Jurkat, Clone E6-1 (cell line): ENCODE measurements at regions not wholly inside any gene's neighbourhood (a gene's known extent, or its start where the extent isn't known, plus 50 kb on each side); places are given as distances from the start of the nearest gene placed in this dataset.

Experiments
- DNase-seq: peaks from one replicate; pipeline ENCODE4 v3.0.0-alpha.2; 2011; ENCODE audit warnings: low read depth, low spot score
- H3K4me3 ChIP-seq: 2 replicates; pipeline ENCODE4 v1.5.1; 2011; ENCODE audit warnings: mild to moderate bottlenecking, low read length, control low read depth, moderate library complexity

DNA sequence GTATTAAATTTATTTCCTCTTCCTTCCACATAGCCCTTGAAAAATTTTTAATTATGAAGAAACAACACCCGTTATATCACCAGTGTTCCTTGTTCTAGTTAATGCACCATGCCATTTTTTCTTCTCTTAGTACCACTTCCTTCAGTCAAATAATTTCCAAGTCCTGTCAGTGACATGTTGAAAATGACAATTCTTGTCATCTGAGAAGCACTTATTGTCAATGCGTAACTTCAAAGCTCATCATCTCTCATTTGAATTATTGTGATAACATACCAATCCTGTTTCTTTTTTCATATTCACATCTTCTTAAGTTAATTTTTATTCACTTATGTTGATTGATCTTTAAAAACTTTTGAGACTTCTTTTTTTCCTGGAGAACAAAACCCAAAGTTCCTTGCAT is 320.4 kb downstream of the ASXL3 start:
- no peak overlapping the region for H3K4me3 ChIP-seq
- DNase-seq = no peak

DNA sequence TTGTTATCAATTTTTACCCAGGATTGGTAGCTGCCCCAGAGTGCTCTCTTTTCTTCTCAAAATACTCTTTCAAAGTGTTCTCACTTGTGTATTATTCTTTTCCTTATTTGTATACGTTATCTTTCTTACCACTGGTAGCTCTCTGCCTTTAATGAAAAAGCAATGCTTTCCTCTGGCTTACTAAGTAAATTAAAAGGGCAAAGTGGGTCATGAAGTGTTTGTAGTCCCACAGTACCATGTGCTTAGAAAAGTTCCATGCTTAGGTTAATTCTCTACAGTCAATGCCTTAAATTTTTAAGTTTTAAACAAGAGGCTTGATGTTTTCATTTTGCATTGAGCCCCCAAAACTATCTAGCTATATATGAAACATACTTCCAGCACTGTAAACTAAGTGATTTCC is 300.2 kb downstream of the ASXL3 start:
- no peak for DNase-seq

DNA sequence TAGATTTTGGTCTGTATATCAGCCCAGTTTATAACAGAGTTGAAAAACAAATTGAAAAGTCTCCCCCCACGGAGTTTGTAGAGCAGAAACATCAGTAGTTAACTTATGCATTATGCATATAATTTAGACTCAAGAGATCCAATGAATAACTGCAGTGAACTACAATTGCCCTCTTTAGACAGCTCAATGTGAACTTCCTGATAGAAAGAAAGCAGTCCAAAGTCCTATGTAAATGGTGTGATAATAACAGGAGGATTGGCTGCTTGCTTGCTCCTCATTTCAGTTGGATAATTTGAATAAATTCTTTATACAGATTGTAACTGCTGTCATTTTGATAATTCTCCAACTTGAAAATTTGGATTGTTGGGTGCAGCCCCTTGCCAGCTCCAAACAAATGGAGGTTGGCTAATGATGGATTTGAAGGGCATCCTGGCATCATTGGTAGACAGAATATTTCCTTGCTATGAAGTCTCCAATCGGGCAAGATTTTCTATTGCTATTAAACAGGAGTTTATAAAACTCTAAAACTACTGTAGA is 297.1 kb downstream of the ASXL3 start:
- no peak overlapping the region for H3K4me3 ChIP-seq
- DNase-seq = no peak

More for the DNA sequence above, 300.2 kb downstream of the ASXL3 start:
- H3K4me3 ChIP-seq = no peak overlapping the region

DNA sequence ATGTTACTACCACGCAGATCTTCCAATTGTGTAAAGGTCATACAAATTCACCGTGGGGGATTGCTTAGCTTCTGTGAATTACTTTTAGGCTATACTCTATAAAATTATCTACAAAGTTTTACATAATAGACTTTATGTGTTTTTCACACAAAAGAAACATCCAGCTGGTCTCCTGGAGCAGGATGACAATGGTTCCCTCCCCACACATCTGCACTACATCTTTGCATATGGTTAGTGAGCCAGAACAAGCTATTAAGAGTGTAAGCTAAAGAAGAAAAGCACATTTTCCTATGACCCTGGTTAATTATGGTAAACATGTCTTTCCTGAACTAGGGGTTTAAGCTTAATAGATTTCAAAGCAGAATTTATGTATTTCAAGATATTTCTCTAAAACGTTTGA is 295.1 kb downstream of the ASXL3 start:
- H3K4me3 ChIP-seq = no peak overlapping the region
- DNase-seq = no peak

DNA sequence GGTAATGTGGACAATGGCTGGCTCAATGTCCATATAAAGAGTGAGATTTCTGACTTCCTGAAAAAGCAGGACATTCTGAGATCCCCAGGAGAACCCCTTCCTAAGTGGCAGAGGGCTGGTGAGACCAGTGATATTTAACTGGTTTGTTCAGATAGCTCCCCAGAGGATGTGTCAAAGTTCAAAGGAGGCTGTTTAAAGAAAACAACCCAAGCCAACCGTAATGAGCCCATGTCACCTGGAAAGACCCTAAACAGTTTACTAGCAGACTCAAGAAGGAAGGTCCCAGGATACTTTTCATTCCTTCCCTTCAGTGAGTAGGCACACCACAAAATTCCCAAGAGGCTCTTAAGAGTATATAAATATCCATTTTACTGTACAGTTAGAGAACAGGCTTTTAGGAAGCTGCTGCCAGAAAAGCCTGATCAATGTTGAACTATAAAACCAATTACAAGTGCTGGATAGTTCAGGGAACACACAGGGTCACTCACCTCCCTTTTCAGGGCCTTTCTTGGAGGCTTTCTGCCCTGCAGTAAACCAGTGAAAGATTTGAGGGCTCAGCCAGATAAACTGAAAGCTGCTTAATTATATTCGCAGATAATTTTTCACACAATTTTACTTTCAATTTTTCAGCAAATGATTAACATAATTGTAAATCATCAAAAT is 293.5 kb downstream of the ASXL3 start:
- no peak for DNase-seq
- H3K4me3 ChIP-seq = no peak overlapping the region

DNA sequence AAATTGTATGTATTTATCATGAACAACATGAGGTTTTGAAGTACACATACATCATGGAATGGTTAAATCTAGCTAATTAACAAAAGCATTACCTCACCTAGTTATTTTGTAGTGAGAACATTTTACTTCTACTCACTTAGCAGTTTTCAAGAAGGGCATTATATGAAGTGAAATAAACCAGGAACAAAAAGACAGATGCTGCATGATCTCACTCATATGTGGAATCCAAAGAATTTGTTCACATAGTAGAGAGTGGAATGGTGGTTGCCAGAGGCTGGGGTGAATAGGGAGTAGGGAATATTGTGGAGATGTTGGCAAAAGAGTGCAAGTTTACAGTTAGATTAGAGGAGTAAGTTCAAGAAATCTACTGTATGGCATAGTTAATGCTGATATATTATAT is 292.0 kb downstream of the ASXL3 start:
- no peak overlapping the region for H3K4me3 ChIP-seq
- DNase-seq = no peak

DNA sequence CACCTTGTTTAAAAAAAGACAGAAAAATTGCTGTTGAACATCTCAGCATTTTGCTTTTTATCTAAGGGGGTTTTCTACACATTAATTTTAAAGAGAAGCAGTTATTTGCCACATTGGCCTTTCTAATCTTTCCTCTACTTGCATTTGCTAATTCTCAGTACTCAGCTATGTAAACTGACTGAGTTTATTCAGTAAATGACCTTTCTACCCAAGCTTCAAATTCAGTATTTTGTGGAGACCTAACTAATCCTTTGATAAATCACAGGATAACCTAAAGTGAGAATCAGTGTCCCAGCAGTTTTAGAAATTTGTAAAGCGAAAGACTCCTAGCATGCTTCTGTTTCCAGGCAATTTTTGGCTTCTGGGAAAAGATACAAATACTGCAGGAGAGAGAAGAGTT is 288.4 kb downstream of the ASXL3 start:
- no peak overlapping the region for H3K4me3 ChIP-seq
- no peak for DNase-seq

DNA sequence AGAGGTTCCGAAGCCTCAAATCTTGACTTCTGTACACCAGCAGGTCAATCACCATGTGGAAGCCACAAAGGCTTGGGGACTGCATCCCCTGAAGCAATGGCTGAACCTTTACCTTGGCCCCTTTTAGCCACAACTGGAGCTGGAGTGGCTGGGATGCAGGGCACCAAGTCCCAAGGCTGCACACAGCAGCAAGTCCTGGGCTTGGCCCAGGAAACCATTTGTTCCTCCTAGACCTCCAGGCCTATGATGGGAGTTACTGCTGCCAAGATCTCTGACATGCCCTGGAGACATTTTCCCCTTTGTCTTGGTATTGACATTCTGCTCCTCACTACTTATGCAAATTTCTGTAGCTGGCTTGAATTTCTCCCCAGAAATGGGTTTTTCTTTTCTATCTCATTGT is 285.9 kb downstream of the ASXL3 start:
- DNase-seq = no peak
- H3K4me3 ChIP-seq = no peak overlapping the region

DNA sequence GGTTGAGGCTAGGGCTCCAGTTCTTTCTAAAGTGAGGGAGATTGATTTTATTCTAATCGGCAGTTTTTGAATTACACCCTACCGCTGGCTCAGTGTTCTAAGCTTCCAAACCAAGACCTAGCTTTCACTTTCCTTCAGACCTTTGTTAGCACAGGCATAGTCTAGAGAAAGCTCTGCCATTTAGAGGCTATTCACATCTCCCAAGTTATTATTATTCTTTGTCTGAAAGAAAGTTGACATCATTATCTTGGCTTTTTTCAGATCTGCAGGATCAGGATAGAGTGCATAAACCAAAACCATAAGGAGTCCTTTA is 276.8 kb downstream of the ASXL3 start:
- DNase-seq = no peak
- no peak overlapping the region for H3K4me3 ChIP-seq

DNA sequence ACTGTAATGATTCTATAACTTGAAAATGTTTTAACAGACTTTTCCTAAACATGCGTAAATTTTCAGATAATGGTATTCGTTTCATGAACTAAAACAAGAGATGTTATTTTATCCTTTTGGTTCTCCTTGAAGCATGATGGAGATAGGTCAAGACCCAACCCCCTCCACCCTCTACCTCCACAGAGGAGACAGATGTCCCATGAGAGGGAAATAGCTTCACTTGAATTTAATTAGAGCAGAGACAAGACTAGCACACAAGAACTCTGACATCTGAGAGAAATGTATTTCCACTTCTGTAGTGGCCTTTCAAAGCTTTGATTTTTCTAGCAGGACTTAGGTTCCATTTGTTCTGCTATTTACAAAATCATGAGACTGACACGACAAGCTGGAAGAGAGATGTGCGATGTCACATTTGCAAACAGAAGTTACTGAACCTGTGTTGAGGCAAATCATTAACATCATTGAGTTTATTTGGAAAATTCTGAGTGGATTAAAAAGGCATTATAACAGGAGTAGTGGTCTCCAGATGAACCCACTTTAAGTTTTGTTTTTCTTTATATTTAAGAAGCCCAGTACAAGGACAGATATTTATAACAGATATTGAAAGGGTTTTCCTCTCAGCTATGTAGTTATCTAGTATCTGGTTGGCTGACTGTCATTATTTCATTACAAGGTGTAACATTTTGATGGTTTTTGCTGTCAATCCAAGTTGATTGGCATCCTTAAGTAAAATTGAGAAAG is 276.2 kb downstream of the ASXL3 start:
- no peak for DNase-seq
- H3K4me3 ChIP-seq = no peak overlapping the region

DNA sequence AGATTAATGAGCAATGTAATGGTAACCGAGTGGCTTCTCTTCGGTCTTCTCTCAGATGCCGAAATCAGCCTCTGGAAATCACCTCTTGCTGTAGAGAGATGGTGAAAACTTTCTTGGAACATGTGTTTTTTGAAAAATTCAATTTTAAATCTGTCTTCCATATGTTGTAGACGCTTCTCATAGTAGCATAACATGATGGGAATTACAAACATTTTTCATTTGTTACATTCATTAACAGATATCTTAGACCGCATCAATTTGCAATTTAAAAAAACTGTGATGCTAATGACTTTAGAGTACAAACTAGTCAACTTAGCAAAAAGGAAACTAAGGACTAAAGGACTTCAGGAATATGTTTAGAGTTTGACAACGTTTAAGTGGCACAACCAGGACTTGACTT is 275.2 kb downstream of the ASXL3 start:
- DNase-seq = no peak
- no peak overlapping the region for H3K4me3 ChIP-seq

DNA sequence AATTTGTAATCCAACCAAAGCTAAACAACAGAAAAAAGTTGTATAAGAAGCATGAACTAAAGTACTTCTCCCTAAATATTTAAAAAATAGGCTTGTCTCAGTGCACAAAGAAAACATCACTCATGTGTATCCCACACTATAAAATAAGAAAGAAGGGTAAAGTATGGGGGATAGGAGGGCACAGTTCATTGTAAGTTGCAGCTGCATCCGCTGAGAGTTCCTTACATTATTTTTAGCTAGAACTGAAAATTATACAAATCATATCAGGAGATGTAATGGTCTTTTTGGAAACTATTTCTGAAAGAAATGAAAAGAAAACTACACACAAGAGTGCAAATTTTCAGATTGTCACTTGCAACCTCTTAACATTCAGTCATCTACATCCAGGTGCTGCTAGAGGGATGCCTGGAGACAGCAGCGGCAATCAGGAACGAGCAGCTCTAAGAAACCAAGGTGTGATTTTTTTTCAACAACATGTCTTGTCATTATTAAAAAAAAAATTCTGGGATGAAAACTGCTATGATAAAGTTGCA is 273.6 kb downstream of the ASXL3 start:
- no peak for DNase-seq

DNA sequence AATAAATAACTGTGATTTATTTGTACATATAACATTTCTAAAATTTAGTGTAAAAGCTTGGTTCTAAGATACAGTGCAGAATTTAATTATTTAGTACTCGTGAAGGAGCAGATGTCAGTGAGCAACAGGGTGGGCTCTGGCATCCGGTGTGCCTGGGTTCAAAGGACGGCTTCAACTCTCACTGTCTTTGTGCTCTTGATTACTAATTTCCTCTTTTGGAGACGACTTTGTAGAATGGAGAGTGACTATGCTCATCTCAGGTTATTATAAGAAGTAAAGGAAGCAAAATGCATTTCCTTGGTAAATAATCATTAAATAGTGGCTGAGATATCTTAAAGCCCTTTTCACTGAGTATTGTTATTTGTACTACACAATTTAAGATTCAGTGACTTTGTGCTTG is 271.7 kb downstream of the ASXL3 start:
- peak; percentile 7 for DNase-seq
- H3K4me3 ChIP-seq = no peak overlapping the region

More for the DNA sequence above, 273.6 kb downstream of the ASXL3 start:
- H3K4me3 ChIP-seq = no peak overlapping the region

DNA sequence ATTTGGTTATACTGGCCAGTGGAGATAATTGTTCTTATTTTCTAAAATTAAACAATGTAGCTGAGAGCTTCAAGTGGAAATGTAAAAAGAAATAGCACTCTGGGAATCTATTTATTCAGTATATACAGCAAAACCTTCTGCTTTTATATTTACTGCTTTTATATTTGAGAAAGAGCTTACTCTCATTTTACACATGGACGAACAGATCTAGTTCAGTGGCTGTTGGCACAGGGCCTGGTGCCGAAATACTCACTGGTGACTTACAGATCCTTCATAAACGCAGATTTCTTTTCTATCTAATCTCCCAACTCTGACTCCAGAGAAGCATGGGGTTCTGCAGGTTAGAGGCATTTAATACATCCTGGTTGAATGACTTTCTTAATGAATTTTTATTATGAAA is 266.2 kb downstream of the ASXL3 start:
- no peak for DNase-seq
- no peak overlapping the region for H3K4me3 ChIP-seq

DNA sequence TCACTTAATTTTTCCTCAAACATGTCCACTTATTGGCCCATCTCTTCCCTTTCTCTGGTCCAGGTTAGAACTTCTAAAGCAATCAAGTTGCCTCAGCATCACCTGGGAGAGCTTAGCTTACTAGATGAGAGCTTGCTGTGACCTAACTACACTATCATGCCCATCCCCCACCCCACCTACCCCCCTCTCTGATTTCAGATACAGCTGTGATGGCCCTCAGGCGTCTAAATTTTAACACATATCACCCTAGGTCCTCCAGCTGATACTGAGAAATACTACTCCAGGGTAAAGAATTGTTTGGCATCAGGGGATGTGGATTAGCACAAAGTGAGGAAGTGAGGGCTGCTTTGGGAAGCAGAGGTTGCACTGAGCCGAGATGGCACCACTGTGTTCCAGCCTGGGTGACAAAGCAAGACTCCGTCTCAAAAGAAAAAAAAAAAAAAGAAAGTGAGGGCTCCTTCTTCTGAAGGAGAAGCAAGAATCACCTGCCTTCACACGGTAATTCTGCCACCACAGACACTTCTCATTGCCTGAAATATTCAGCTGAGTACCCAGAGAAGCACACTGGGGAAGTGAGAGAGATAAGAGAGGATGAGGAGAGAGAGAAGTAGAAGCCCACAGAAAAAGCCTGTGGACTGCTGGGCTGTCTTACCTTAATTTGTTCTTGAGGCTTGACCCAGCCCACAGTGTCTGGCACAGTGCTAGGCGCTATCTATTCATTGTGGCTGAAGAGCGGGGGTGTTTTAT is 263.4 kb downstream of the ASXL3 start:
- no peak overlapping the region for H3K4me3 ChIP-seq
- no peak for DNase-seq

DNA sequence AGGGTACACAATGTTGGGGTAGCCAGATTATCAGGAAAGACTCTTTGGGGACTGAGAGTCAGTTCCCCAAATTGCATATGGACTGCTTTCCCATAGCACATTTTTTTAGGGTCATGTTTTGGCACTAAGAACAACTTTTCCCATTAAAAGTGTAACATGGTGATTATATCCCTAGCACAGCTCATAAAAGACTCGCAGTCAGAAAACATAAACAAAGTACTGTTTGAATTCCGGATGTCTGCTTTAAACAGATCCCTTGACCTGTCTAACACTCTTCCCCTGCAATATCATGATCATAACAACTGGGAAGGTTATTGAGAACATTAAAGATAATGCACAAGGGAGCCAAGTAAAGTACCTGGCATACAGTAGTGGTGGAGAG is 262.2 kb downstream of the ASXL3 start:
- no peak for DNase-seq
- H3K4me3 ChIP-seq = no peak overlapping the region

DNA sequence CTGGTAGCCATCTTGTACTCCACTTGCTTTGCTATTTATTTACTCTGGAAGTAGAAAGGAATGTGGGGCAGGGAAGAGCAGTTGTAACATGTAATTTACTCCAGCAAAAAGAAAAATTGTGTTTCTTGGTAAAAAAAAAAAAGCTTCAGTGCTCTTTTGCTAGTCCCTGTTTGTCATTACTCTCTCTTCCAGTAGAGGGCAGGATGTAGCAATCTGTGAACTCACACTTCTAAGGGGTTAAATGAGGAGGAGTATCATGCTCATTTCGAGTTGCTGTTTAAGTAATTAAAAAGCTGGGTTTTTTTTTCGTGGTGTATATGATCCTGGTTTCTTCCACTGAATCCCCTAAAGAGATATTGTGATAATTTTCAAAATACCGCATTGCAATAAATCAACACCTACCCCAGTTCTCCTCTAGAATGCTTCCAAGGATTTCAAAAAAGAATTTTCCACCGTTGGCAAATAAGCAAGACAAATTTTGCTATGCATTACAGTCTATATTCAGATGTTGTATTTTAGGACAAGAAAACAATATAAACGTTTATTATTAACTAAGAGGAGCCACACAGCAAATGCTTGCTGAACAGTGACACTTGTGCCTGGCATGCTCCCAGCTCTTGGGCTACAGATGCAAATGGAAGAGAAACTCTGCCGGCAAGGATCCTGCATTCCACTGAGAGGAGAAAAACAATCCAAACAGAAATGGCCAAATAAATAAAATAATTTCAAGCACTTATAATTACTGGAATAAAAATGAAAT is 261.6 kb downstream of the ASXL3 start:
- DNase-seq = peak; percentile 58
- no peak overlapping the region for H3K4me3 ChIP-seq

DNA sequence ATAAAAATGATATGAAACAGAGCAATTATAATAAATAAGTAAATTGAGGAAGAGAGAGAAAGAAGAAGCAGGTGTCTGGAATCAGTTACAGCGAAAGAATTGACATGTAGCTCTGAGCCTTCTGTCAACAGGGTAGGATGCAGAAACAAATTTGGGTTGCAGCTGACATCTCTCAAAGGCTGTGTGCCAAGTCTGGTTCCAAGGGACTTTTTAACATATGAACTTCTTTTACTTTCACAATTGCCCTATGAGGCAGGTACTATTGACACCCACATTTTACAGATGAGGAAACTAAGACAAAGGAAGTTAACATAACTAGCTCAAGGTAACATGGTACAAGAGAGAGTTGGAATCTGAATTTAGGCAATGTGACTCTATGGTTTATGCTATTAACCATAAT is 260.0 kb downstream of the ASXL3 start:
- no peak for DNase-seq
- no peak overlapping the region for H3K4me3 ChIP-seq

DNA sequence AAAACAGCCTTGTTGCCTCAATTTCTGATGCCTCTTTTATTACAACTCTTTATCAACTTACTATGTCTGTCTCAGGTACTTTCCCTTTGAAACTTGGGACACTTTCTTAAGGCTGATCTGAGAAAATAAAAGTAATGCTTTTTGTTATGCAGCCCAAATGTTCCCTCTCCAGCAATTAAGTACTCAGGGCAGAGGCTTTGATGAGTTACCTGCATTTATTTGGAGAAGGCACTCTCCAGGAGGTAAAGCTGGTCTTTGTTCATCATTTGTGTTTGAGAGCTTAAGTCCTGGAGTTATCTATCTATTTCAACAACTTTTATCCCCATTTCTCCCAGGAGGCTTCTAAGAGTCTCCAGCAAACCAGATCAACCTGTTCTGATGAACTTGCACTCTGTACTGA is 259.2 kb downstream of the ASXL3 start:
- DNase-seq = no peak
- H3K4me3 ChIP-seq = no peak overlapping the region
